NCI-H2107 (cell line): ENCODE measurements at regions not wholly inside any gene's neighbourhood (a gene's known extent, or its start where the extent isn't known, plus 50 kb on each side); places are given as distances from the start of the nearest gene placed in this dataset.

Source experiments
- DNase-seq: peaks from one replicate; lab custom pipeline; 2025; lab: John Stamatoyannopoulos, UW

GRCh38 chr5:54713923-54714581, 196.5 kb downstream of the SNX18 start:
- DNase-seq = no peak

- DNase-seq = no peak
Observed at GRCh38 chr5:54709096-54709495, 191.5 kb downstream of the SNX18 start.

- no peak for DNase-seq
Observed at GRCh38 chr5:54707841-54708240, 190.3 kb downstream of the SNX18 start.

- DNase-seq = no peak
Observed at GRCh38 chr5:54705994-54706653, 188.6 kb downstream of the SNX18 start.

- no peak for DNase-seq
Observed at GRCh38 chr5:54704825-54705224, 187.3 kb downstream of the SNX18 start.

GRCh38 chr5:54704333-54704732, 186.8 kb downstream of the SNX18 start:
- no peak for DNase-seq

- DNase-seq = no peak
Observed at GRCh38 chr5:54703565-54704255, 186.2 kb downstream of the SNX18 start.

DNA sequence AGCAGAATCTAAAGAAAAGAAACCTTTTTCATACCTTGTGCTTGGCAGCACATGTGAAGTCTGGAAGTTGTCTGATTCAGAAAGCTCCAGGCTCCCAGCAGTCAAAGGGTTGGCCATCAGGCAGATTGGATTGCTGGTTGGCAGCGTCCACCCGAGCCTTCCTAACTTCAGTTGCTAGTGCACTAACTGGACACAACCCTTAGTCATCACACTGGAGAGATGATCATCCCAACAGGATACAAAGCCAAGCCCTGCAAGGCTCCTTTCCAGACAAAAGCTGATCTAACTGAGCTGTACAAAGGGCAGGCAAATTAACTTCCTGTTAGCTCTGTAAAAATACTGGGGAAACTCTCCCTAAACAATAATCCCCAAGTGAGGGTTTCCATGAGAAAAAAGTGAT, 185.6 kb downstream of the SNX18 start:
- DNase-seq = no peak

DNA sequence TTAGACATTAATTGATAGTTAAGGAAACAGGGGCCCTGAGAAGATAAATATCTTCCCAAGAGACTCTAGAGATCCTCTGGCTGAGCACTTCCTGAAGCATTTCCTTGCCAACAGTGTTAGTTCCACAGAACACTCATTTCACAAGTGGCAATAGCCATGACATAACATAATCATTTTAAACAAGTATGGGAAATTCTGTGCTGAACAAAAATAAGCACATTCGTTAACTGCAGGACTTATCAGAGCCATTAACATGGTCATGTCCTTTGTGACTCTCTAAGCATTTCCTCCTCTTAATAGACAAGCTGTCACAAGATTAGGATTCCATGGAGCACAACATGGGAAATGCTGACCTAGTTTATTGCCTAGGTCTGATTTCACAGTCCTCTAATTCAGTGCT, 184.9 kb downstream of the SNX18 start:
- DNase-seq = no peak

GRCh38 chr5:54700986-54701578, 183.5 kb downstream of the SNX18 start:
- DNase-seq = peak; percentile 1

- no peak for DNase-seq
Observed at GRCh38 chr5:54696931-54697330, 179.4 kb downstream of the SNX18 start.

GRCh38 chr5:54696346-54696745, 178.8 kb downstream of the SNX18 start:
- DNase-seq = no peak

- DNase-seq = no peak
Observed at GRCh38 chr5:54695198-54695966, 177.8 kb downstream of the SNX18 start.

DNA sequence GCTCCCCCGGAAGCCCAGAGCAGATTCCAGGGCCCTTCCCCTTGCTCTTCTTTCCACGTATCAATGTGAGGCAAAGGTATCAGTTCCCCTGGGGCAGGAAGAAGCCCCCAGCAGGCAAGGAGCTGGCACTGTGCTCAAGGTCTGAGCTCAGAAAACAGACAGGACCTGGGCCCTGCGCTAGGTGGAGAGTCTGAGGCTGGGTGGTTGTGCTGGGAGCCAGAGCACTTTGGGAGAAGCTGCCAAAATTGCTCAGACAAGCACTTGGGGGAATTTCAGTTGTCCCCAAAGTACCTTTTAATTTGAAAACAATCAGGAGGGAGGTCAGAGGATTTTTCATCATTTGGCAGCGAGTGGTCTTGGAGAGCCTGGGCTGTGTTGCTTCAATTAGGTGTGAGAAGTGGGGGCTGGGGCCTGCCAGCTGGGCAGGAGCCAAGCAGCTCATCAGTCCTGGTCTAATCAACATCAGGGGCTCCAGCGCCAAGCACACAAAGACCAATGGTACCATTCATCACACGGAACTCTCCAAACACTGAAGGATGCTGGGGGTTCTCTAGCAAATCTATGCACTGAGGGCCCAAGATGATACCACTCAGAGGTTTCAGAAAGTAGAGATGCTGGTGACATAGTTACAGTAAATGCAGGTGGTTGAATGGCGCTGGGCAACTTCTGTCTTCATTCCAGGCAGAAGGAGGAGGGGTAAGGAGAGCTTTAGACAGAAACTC, 176.5 kb downstream of the SNX18 start:
- DNase-seq = peak; percentile 10

DNA sequence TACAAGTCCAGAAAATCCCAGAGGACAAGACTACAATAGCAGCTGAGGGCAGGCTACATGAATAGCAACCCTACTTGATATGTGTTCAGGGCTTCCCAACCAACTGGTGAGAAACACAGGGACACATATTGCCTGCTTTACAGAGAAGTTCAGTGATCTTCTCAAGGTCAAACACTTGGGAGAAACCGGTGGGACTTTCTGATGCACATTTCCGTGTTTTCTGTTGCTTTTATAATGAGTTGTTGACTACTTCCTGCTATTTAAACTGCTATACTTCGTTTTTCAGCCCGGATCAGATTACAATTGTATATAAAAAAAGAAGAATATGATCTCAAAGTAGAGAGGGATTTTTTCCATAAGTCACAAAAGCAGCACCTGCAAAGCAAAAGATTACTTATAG, 175.1 kb downstream of the SNX18 start:
- DNase-seq = no peak

DNA sequence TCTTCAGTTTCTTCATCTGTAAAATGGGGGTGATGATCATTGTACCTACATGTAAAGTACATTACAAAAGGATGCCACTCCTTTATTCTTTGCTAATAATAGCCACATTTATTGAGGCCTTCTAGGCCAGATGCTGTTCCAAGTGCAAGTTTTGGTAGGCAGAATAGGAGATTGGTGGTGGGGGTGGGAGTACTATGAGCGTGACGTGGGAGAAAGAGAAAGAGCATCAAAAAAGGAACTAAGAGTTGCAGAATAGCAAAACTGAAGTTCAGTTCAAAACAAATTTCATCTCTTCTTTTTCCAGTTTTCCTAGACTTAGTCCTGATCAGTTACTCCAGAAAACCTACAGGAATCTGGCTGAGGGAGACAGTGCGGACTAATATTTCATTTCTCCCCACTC, 174.1 kb downstream of the SNX18 start:
- no peak for DNase-seq

- no peak for DNase-seq
Observed at GRCh38 chr5:54689411-54690251, 172.1 kb downstream of the SNX18 start.

GRCh38 chr5:54680998-54681397, 163.4 kb downstream of the SNX18 start:
- DNase-seq = no peak

GRCh38 chr5:54679686-54680085, 162.1 kb downstream of the SNX18 start:
- DNase-seq = no peak

DNA sequence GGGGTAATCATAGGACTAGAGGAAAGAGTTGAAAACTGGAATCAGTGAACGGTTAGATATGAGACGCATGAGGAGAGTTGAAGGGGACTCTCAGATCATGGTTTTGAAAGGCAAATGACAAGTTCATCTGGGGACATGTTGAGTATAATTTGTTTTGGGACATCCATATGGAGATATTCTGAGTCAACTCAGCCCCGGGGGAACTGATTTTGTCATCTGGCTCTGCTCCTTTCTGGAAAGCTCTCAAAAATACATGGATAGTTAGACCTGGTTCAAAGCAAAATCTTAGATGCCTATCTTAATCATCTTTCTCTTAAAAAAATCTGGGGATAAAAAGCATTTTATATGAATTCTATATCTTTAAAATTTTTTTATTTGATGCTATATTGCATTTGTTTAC, 161.2 kb downstream of the SNX18 start:
- no peak for DNase-seq
